Common myeloid progenitor, CD34-positive (primary cell): ENCODE measurements at regions not wholly inside any gene's neighbourhood (a gene's known extent, or its start where the extent isn't known, plus 50 kb on each side); places are given as distances from the start of the nearest gene placed in this dataset.
"Not testable (repeated sequence)": the region's sequence is repeated elsewhere in the genome, so short reads cannot be mapped to it uniquely, and the experiment has no call there.

Source experiments
- CTCF ChIA-PET: fragments of 350-600 bp; sonication (Branson Sonifier 250); formaldehyde crosslinking; loops from one replicate; lab custom pipeline; 2021; ENCODE audit warnings: antibody characterized with exemption; lab: Charles Lee
- POLR2A ChIA-PET: fragments of 350-600 bp; sonication (Branson Sonifier 250); formaldehyde crosslinking; loops from one replicate; lab custom pipeline; 2021; ENCODE audit warnings: antibody characterized with exemption; lab: Charles Lee
- DNase-seq, 3 donors: peaks; one replicate each; pipeline versions ENCODE4 v3.0.0 to v3.0.0-alpha.2; 2013
- H3K27ac ChIP-seq, 2 experiments: 1 replicate in 1 of 2; 2 replicates in 1 of 2; pipeline ENCODE4 v1.7.0; 2013; ENCODE audit warnings: inconsistent platforms in 2 of 2, low read length in 2 of 2, mild to moderate bottlenecking in 2 of 2, low read depth in 1 of 2, moderate library complexity in 1 of 2; ENCODE audit not compliant: severe bottlenecking in 2 of 2, insufficient read depth in 1 of 2, poor library complexity in 1 of 2
- H3K27me3 ChIP-seq, 5 experiments: replicated peaks in 2 of 5; 1 replicate in 3 of 5; 2 replicates in 2 of 5; pipeline versions ENCODE4 v1.6.1 to v1.7.0; 2013; ENCODE audit warnings: low read length in 4 of 5, mild to moderate bottlenecking in 2 of 5, moderate library complexity in 2 of 5, inconsistent platforms in 1 of 5; ENCODE audit not compliant: insufficient read depth in 5 of 5, control insufficient read depth in 4 of 5
- H3K36me3 ChIP-seq, 4 experiments: 1 replicate in 2 of 4; 2 replicates in 2 of 4; pipeline versions ENCODE4 v1.6.1 to v1.7.0; 2013; ENCODE audit warnings: low read length in 3 of 4, control low read depth in 1 of 4, mild to moderate bottlenecking in 1 of 4; ENCODE audit not compliant: control insufficient read depth in 4 of 4, insufficient read depth in 4 of 4
- H3K4me1 ChIP-seq, 4 experiments: 1 replicate in 3 of 4; 2 replicates in 1 of 4; pipeline versions ENCODE4 v1.6.1 to v1.7.1; 2013; ENCODE audit warnings: low read length in 3 of 4, mild to moderate bottlenecking in 3 of 4, control low read depth in 1 of 4, inconsistent platforms in 1 of 4, moderate library complexity in 1 of 4; ENCODE audit not compliant: control insufficient read depth in 4 of 4, insufficient read depth in 4 of 4; ENCODE audit errors: control extremely low read depth in 1 of 4
- H3K4me3 ChIP-seq, 7 experiments: 1 replicate in 4 of 7; 2 replicates in 3 of 7; pipeline versions ENCODE4 v1.5.1 to v1.7.0; 2013; ENCODE audit warnings: mild to moderate bottlenecking in 7 of 7, low read length in 6 of 7, moderate library complexity in 6 of 7, inconsistent platforms in 2 of 7, low read depth in 2 of 7, control low read depth in 1 of 7; ENCODE audit not compliant: insufficient read depth in 4 of 7, control insufficient read depth in 1 of 7; ENCODE audit errors: extremely low read depth in 1 of 7
- H3K9me3 ChIP-seq, 5 experiments: 1 replicate in 4 of 5; 2 replicates in 1 of 5; pipeline versions ENCODE4 v1.6.1 to v1.7.1; 2013; ENCODE audit warnings: low read length in 4 of 5, mild to moderate bottlenecking in 2 of 5, inconsistent platforms in 1 of 5, low read depth in 1 of 5, moderate library complexity in 1 of 5; ENCODE audit not compliant: control insufficient read depth in 4 of 5, insufficient read depth in 2 of 5; ENCODE audit errors: control extremely low read depth in 1 of 5
- WGBS: methylation state at CpG from one replicate; pipeline ENCODE4 v1.1.5; 2013; ENCODE audit not compliant: insufficient coverage; 5-methylcytosine and 5-hydroxymethylcytosine counted together

DNA sequence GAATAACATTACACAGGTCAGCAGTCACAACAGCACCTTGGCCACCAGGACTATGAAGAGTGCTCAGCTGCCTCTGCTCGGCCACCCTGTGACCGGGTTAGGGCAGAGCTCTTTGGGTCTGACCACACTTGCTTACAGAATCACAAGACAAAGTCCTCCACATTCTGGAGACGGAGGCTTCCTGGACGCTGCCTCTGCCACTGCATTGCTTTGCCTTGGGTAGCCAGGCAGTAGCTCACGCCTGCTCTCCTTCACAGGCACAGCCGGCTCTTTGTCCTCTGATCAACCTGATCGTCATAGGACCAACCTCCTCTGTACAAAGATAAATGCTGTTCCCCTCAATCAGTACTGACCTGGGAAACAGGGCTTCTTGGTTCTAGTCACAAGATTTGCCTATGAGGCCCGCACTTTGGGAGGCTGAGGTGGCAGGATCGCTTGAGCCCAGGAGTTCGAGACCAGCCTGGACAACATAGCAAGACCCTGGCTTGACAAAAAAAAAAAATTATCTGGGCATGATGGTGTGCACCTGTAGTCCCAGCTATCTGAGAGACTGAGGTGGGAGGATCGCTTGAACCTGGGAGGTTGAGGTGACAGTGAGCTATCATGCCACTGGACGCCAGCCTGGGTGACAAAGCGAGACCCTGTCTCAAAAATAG lies 128.4 kb upstream of the IER5L start:
- no peaks in the 10 kb centered on the region for H3K36me3 ChIP-seq
- no peak overlapping the region for H3K4me3 ChIP-seq
- ChIA-PET POLR2A (no interaction called here), CTCF (interaction anchor here (0.6 to 2.6 kb wide), 4 partner anchors 14 to 130 kb away, joined by 3 to 9 read pairs (median 3); no protein-coding TSS in a partner anchor)
- peaks cover 0 to 9% (median 7%) of the 10 kb centered on the region in 5 experiments for H3K9me3 ChIP-seq
- no peak for DNase-seq
- 98% methylated on average over 10 of the region's 13 CpGs for WGBS
- H3K4me1 ChIP-seq, result no peaks in the 10 kb centered on the region
- no peak overlapping the region for H3K27ac ChIP-seq
- no peaks in the 10 kb centered on the region for H3K27me3 ChIP-seq

DNA sequence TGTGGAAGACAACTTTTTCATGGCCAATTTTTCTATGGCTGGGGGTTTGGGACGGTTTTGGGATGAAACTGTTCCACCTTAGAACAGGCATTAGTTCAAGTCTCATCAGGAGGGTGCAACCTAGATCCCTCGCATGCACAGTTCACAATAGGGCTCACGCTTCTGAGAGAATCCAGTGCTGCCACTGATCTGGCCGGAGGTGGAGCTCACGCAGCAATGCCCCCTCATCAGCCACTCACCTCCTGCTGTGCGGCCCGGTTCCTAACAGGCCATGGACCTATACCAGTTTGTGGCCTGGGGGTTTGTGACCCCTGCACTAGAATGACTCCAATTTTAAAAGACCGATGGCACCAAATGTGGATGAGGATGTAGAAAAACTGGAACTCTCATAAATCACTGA lies 127.2 kb upstream of the IER5L start:
- Histone ChIP-seq H3K36me3 (no peaks in the 10 kb centered on the region), H3K4me3 (no peak overlapping the region), H3K4me1 (no peaks in the 10 kb centered on the region), H3K9me3 (peaks cover 4 to 17% (median 11%) of the 10 kb centered on the region in 5 experiments), H3K27ac (no peak overlapping the region), H3K27me3 (no peaks in the 10 kb centered on the region)
- ChIA-PET POLR2A (no interaction called here), CTCF (interaction anchor here (1.1 to 2.6 kb wide), 2 partner anchors 15 to 18 kb away, joined by 3 to 9 read pairs; no protein-coding TSS in a partner anchor)
- 100% methylated on average over 6 of the region's 8 CpGs for WGBS
- DNase-seq, result no peak

DNA sequence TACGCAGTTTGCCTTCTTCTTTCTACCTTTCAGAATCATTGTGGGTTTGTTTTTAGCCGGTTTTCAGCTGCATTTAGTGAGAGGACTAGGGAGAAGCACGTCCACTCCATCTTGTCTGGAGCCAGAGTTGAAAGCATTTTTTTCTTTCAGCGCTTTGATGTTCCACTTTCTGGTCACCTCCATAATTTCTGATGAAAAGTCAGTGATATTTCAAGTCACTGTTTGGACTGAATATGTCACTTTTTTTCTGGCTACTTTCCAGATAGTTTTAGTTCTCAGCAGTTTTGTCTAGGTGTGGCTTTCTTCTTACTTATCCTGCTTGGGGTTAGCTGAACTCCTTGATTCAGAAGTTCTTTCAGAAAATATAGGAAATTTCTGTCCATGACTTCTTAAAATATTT lies 123.9 kb upstream of the IER5L start:
- H3K4me3 ChIP-seq, result no peak overlapping the region
- H3K27me3 ChIP-seq, result no peaks in the 10 kb centered on the region
- peaks cover 4 to 23% (median 11%) of the 10 kb centered on the region in 5 experiments for H3K9me3 ChIP-seq
- H3K4me1 ChIP-seq, result no peaks in the 10 kb centered on the region
- no peaks in the 10 kb centered on the region for H3K36me3 ChIP-seq
- ChIA-PET POLR2A (no interaction called here), CTCF (no interaction called here)
- peak in 2 of 3 donors; percentile 20 to 42 for DNase-seq
- 96% methylated on average over 4 of the region's 4 CpGs for WGBS
- H3K27ac ChIP-seq, result no peak overlapping the region

- DNase-seq, H3K4me1 ChIP-seq, H3K27me3 ChIP-seq, CTCF ChIA-PET, H3K27ac ChIP-seq, H3K36me3 ChIP-seq, POLR2A ChIA-PET, H3K4me3 ChIP-seq: not testable (repeated sequence)
- peaks cover 1 to 11% (median 5%) of the 10 kb centered on the region in 5 experiments for H3K9me3 ChIP-seq
- no CpG with 5 or more reads among the region's 3 CpGs for WGBS
Measured at GRCh38 chr9:129296195-129296594, 118.1 kb upstream of the IER5L start.

DNA sequence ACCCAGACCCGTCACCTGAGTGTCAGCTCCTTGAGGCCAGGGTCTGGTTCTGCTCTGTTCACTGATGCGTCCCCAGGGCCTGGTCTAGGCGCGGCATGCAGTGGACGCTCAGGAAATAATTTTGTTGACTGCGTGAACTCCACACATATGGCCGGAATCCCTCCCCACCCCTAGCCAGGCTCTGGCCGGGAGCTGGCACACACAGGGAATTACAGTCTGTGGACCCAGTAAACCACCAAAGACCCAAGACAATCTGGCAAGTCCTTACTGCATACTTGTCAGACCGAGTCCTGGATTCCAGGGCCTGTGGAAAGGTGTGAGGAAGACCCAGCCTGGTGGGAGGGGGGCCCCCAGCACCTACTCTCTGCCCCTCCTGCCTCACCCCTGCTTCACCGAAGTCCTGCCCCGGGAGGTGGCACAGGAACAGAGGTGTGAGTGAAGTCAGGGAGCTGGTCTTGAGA lies 113.0 kb upstream of the IER5L start:
- CTCF ChIA-PET, result interaction anchor here (1.5 kb wide), 1 partner anchor 9 kb away, joined by 6 read pairs; no protein-coding TSS in a partner anchor
- H3K9me3 ChIP-seq, result peaks cover 0 to 2% (median 0%) of the 10 kb centered on the region in 5 experiments
- 64% methylated on average over 10 of the region's 11 CpGs for WGBS
- POLR2A ChIA-PET, result no interaction called here
- H3K4me3 ChIP-seq, result no peak overlapping the region
- H3K27ac ChIP-seq, result no peak overlapping the region
- H3K27me3 ChIP-seq, result peaks cover 0 to 3% (median 0%) of the 10 kb centered on the region in 5 experiments
- H3K36me3 ChIP-seq, result peaks cover 0 to 3% (median 0%) of the 10 kb centered on the region in 4 experiments
- peaks cover 0 to 8% (median 4%) of the 10 kb centered on the region in 4 experiments for H3K4me1 ChIP-seq
- DNase-seq, result no peak

DNA sequence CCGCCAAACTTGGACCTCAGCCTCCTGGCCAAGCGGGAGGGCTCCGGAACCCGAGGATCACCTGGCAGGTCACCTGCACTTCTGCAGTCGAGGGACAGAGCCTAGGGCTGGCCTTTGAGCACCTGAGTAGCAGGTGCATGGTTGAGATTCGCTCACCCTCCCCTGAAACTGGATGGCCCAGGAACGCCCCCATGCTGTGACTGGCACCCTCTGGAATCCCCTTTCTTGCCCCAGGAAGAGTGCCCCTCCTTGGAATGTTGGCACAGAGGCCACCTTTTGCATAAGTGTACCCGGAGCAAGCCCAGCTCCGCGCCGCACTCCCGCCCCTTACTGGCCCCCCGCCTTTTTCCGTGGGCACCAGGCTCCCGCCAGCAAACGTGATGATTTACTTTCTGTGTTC lies 112.5 kb upstream of the IER5L start:
- peaks cover 0 to 2% (median 0%) of the 10 kb centered on the region in 5 experiments for H3K9me3 ChIP-seq
- POLR2A ChIA-PET, result no interaction called here
- peak overlapping the region in 1 of 7 experiments; percentile 28 for H3K4me3 ChIP-seq
- peaks cover 0 to 8% (median 4%) of the 10 kb centered on the region in 4 experiments for H3K4me1 ChIP-seq
- CTCF ChIA-PET, result interaction anchor here (1.5 kb wide), 1 partner anchor 9 kb away, joined by 6 read pairs; no protein-coding TSS in a partner anchor
- peaks cover 0 to 3% (median 0%) of the 10 kb centered on the region in 5 experiments for H3K27me3 ChIP-seq
- H3K27ac ChIP-seq, result no peak overlapping the region
- peak in 2 of 3 donors; percentile 22 to 40 for DNase-seq
- WGBS, result 36% methylated on average over 15 of the region's 16 CpGs
- peaks cover 0 to 3% (median 0%) of the 10 kb centered on the region in 4 experiments for H3K36me3 ChIP-seq

GRCh38 chr9:129289883-129290282 lies 111.8 kb upstream of the IER5L start:
- Histone ChIP-seq H3K27ac (no peak overlapping the region), H3K9me3 (no peaks in the 10 kb centered on the region), H3K4me1 (peaks cover 0 to 8% (median 4%) of the 10 kb centered on the region in 4 experiments), H3K36me3 (peaks cover 0 to 8% (median 0%) of the 10 kb centered on the region in 4 experiments), H3K4me3 (no peak overlapping the region), H3K27me3 (peaks cover 0 to 3% (median 0%) of the 10 kb centered on the region in 5 experiments)
- POLR2A ChIA-PET, result no interaction called here
- WGBS, result 85% methylated on average over 3 of the region's 3 CpGs
- CTCF ChIA-PET, result no interaction called here
- DNase-seq, result no peak
